ENCODE measurements at regions not wholly inside any gene's neighbourhood (a gene's known extent, or its start where the extent isn't known, plus 50 kb on each side); places are given as distances from the start of the nearest gene placed in this dataset.

- TF ChIP-seq SNAI2 (CRISPR knock-in tag; IDR thresholded peaks at IDR 0.05) (no peak), RARB (CRISPR knock-in tag; IDR thresholded peaks at IDR 0.05) (no peak), TOX (CRISPR knock-in tag; IDR thresholded peaks at IDR 0.05; ENCODE audit: borderline replicate concordance) (no peak), OSR1 (CRISPR knock-in tag; IDR thresholded peaks at IDR 0.05) (no peak), ISL1 (CRISPR knock-in tag; IDR thresholded peaks at IDR 0.05) (no peak), ARNTL (CRISPR knock-in tag; IDR thresholded peaks at IDR 0.05; ENCODE audit: borderline replicate concordance, low read depth) (no peak), ZNF565 (CRISPR knock-in tag; conservative IDR thresholded peaks at IDR 0.05; ENCODE audit: low read depth) (no peak), ESRRG (CRISPR knock-in tag; IDR thresholded peaks at IDR 0.05) (no peak)
Observed at GRCh38 chr13:107843281-107843680, 372.1 kb downstream of the LIG4 start.
